Keratinocyte (primary cell): ENCODE measurements at regions not wholly inside any gene's neighbourhood (a gene's known extent, or its start where the extent isn't known, plus 50 kb on each side); places are given as distances from the start of the nearest gene placed in this dataset.

Source experiments
- DNase-seq: peaks from one replicate; pipeline ENCODE4 v3.0.0-alpha.2; 2011; ENCODE audit warnings: low read depth, missing footprints, low spot score
- FAIRE-seq: peaks from 2 replicates; lab custom pipeline; 2011; peaks lifted over from hg19 to GRCh38; lab: Jason Lieb, UNC
- H2AFZ ChIP-seq: 2 replicates; pipeline ENCODE4 v1.6.0; 2012; ENCODE audit warnings: low read length, control low read depth, inconsistent platforms; ENCODE audit not compliant: control insufficient read depth
- H3K27ac ChIP-seq: 2 replicates; pipeline ENCODE4 v1.5.1; 2011; ENCODE audit warnings: low read length; ENCODE audit not compliant: control insufficient read depth, insufficient read depth
- H3K27me3 ChIP-seq: 3 replicates; pipeline ENCODE4 v1.6.0; 2011; ENCODE audit warnings: low read length; ENCODE audit not compliant: control insufficient read depth, insufficient read depth; ENCODE audit errors: extremely low read depth
- H3K36me3 ChIP-seq, 2 experiments: 2 replicates in 1 of 2; 3 replicates in 1 of 2; pipeline ENCODE4 v1.5.1; 2011; ENCODE audit warnings: low read length in 2 of 2, mild to moderate bottlenecking in 1 of 2; ENCODE audit not compliant: control insufficient read depth in 2 of 2, insufficient read depth in 2 of 2; ENCODE audit errors: extremely low read depth in 1 of 2
- H3K4me1 ChIP-seq: 3 replicates; pipeline ENCODE4 v1.5.1; 2011; ENCODE audit warnings: low read length; ENCODE audit not compliant: control insufficient read depth, insufficient read depth; ENCODE audit errors: extremely low read depth
- H3K4me2 ChIP-seq: 3 replicates; pipeline ENCODE4 v1.6.0; 2011; ENCODE audit warnings: low read depth, low read length; ENCODE audit not compliant: control insufficient read depth, insufficient read depth; ENCODE audit errors: extremely low read depth
- H3K4me3 ChIP-seq, 3 experiments: fragments of 200-600 bp in 1 of 3; sonication (generic) in 1 of 3; 2 replicates in 2 of 3; 3 replicates in 1 of 3; pipeline ENCODE4 v1.5.1; 2011 to 2016; ENCODE audit warnings: low read length in 3 of 3, mild to moderate bottlenecking in 3 of 3, control low read depth in 2 of 3, inconsistent platforms in 1 of 3, low read depth in 1 of 3, mixed read lengths in 1 of 3, mixed run types in 1 of 3, moderate library complexity in 1 of 3; ENCODE audit not compliant: control insufficient read depth in 2 of 3, insufficient read depth in 2 of 3; ENCODE audit errors: extremely low read depth in 1 of 3
- H3K79me2 ChIP-seq: 2 replicates; pipeline ENCODE4 v1.6.0; 2012; ENCODE audit warnings: low read length; ENCODE audit not compliant: control insufficient read depth, insufficient read depth
- H3K9ac ChIP-seq: 3 replicates; pipeline ENCODE4 v1.6.0; 2011; ENCODE audit warnings: low read length; ENCODE audit not compliant: control insufficient read depth, insufficient read depth; ENCODE audit errors: extremely low read depth
- H3K9me1 ChIP-seq: 3 replicates; pipeline ENCODE4 v1.6.0; 2011; ENCODE audit warnings: low read length; ENCODE audit not compliant: control insufficient read depth, insufficient read depth; ENCODE audit errors: extremely low read depth
- H3K9me3 ChIP-seq: 2 replicates; pipeline ENCODE4 v1.5.1; 2012; ENCODE audit warnings: low read depth, low read length; ENCODE audit not compliant: control insufficient read depth
- H4K20me1 ChIP-seq: 3 replicates; pipeline ENCODE4 v1.6.0; 2011; ENCODE audit warnings: low read length; ENCODE audit not compliant: control insufficient read depth, insufficient read depth; ENCODE audit errors: extremely low read depth
- CTCF ChIP-seq, 3 experiments: IDR thresholded peaks in 1 of 3; conservative IDR thresholded peaks in 1 of 3; optimal IDR thresholded peaks in 1 of 3; 2 replicates in 2 of 3; 3 replicates in 1 of 3; pipeline versions ENCODE3 to v1.5.1; 2011; ENCODE audit warnings: low read length in 3 of 3, mild to moderate bottlenecking in 3 of 3, moderate library complexity in 2 of 3, control low read depth in 1 of 3, inconsistent platforms in 1 of 3; ENCODE audit not compliant: insufficient read depth in 2 of 3; ENCODE audit errors: extremely low read depth in 1 of 3
- EZH2 ChIP-seq: IDR thresholded peaks from one replicate; pipeline ENCODE4 v1.6.1; 2012; ENCODE audit warnings: inconsistent platforms, mild to moderate bottlenecking, low read length, moderate library complexity
- dilution Hi-C: fragments of 300-500 bp; cut with MboI; formaldehyde crosslinking; loops from one replicate; pipeline ENCODE4 v1.7.0; 2020; ENCODE audit warnings: low sequenced_read_pairs; ENCODE audit not compliant: extremely low pct_ligation_motif_present

GRCh38 chrX:56000174-56000573 lies 232.0 kb upstream of the KLF8 start:
- TF ChIP-seq EZH2 = no peak
- no peak for TF ChIP-seq CTCF (optimal IDR thresholded peaks at IDR 0.05 in 1 of 3, IDR thresholded peaks at IDR 0.05 in 1 of 3, conservative IDR thresholded peaks at IDR 0.05 in 1 of 3; ENCODE audit: extremely low read depth in 1 of 3, insufficient read depth in 2 of 3, low read length in 3 of 3)
- peaks cover 2% of the 10 kb centered on the region for H3K9me3 ChIP-seq
- no peaks in the 10 kb centered on the region for H3K4me1 ChIP-seq
- H3K27me3 ChIP-seq = no peaks in the 10 kb centered on the region
- no peak overlapping the region for H3K4me2 ChIP-seq
- dilution Hi-C loops = no loop called here
- H4K20me1 ChIP-seq = no peaks in the 10 kb centered on the region
- H3K9ac ChIP-seq = no peak overlapping the region
- H3K79me2 ChIP-seq = no peaks in the 10 kb centered on the region
- no peaks in the 10 kb centered on the region for H3K9me1 ChIP-seq
- no peak for DNase-seq
- no peak for FAIRE-seq
- H3K27ac ChIP-seq = no peak overlapping the region
- no peaks in the 10 kb centered on the region for H3K36me3 ChIP-seq
- H2AFZ ChIP-seq = no peak overlapping the region
- no peak overlapping the region for H3K4me3 ChIP-seq

GRCh38 chrX:56000729-56001128 lies 231.4 kb upstream of the KLF8 start:
- H3K4me3 ChIP-seq = no peak overlapping the region
- FAIRE-seq (no peak), DNase-seq (no peak)
- peaks cover 2% of the 10 kb centered on the region for H3K9me3 ChIP-seq
- H3K4me1 ChIP-seq = no peaks in the 10 kb centered on the region
- H3K79me2 ChIP-seq = no peaks in the 10 kb centered on the region
- no peak overlapping the region for H2AFZ ChIP-seq
- no peak overlapping the region for H3K27ac ChIP-seq
- TF ChIP-seq CTCF (optimal IDR thresholded peaks at IDR 0.05 in 1 of 3, IDR thresholded peaks at IDR 0.05 in 1 of 3, conservative IDR thresholded peaks at IDR 0.05 in 1 of 3; ENCODE audit: extremely low read depth in 1 of 3, insufficient read depth in 2 of 3, low read length in 3 of 3) = no peak
- no peak for TF ChIP-seq EZH2
- H3K9ac ChIP-seq = no peak overlapping the region
- no peaks in the 10 kb centered on the region for H4K20me1 ChIP-seq
- H3K9me1 ChIP-seq = no peaks in the 10 kb centered on the region
- dilution Hi-C loops = no loop called here
- H3K36me3 ChIP-seq = no peaks in the 10 kb centered on the region
- H3K4me2 ChIP-seq = no peak overlapping the region
- H3K27me3 ChIP-seq = no peaks in the 10 kb centered on the region
